WTC11 (cell line): ENCODE measurements at regions not wholly inside any gene's neighbourhood (a gene's known extent, or its start where the extent isn't known, plus 50 kb on each side); places are given as distances from the start of the nearest gene placed in this dataset.

Experiments used
- ARID4B ChIP-seq: sonication (generic); formaldehyde crosslinking; IDR thresholded peaks from 2 replicates; pipeline ENCODE4 v1.8.0; 2023; ENCODE audit warnings: missing genetic modification reagents, mild to moderate bottlenecking, borderline replicate concordance
- ATF1 ChIP-seq: sonication (generic); formaldehyde crosslinking; IDR thresholded peaks from 2 replicates; pipeline ENCODE4 v1.8.1; 2023; ENCODE audit warnings: mild to moderate bottlenecking, moderate library complexity, missing genetic modification reagents
- ATF3 ChIP-seq: sonication (generic); formaldehyde crosslinking; conservative IDR thresholded peaks from 2 replicates; pipeline ENCODE4 v1.8.1; 2022; ENCODE audit warnings: mild to moderate bottlenecking, missing genetic modification reagents
- EMX1 ChIP-seq: fragments of 250-450 bp; sonication (Bioruptor Pico); IDR thresholded peaks from 2 replicates; pipeline ENCODE4 v1.8.0; 2021; ENCODE audit warnings: mild to moderate bottlenecking
- ETV6 ChIP-seq: sonication (generic); formaldehyde crosslinking; IDR thresholded peaks from 2 replicates; pipeline ENCODE4 v1.8.1; 2022; ENCODE audit warnings: mild to moderate bottlenecking, missing genetic modification reagents
- FOXK1 ChIP-seq: sonication (generic); formaldehyde crosslinking; IDR thresholded peaks from 2 replicates; pipeline ENCODE4 v1.8.0; 2022; ENCODE audit warnings: mild to moderate bottlenecking, moderate library complexity, missing genetic modification reagents
- FOXP1 ChIP-seq: sonication (generic); formaldehyde crosslinking; IDR thresholded peaks from 2 replicates; pipeline ENCODE4 v1.8.0; 2022; ENCODE audit warnings: missing genetic modification reagents, mild to moderate bottlenecking, moderate library complexity, borderline replicate concordance
- FOXP4 ChIP-seq: sonication (generic); formaldehyde crosslinking; IDR thresholded peaks from 2 replicates; pipeline ENCODE4 v1.8.0; 2022; ENCODE audit warnings: mild to moderate bottlenecking, missing genetic modification reagents
- MAX ChIP-seq: sonication (generic); formaldehyde crosslinking; IDR thresholded peaks from 2 replicates; pipeline ENCODE4 v1.8.0; 2022; ENCODE audit warnings: mild to moderate bottlenecking, missing genetic modification reagents
- MYBL2 ChIP-seq: sonication (generic); formaldehyde crosslinking; IDR thresholded peaks from 2 replicates; pipeline ENCODE4 v1.8.1; 2023; ENCODE audit warnings: mild to moderate bottlenecking, moderate library complexity, missing genetic modification reagents
- NR2C2 ChIP-seq: sonication (generic); formaldehyde crosslinking; IDR thresholded peaks from 2 replicates; pipeline ENCODE4 v1.8.0; 2022; ENCODE audit warnings: mild to moderate bottlenecking, missing genetic modification reagents
- NR3C1 ChIP-seq: sonication (generic); formaldehyde crosslinking; conservative IDR thresholded peaks from 2 replicates; pipeline ENCODE4 v1.8.1; 2023; ENCODE audit warnings: low read depth, mild to moderate bottlenecking, missing genetic modification reagents
- SP1 ChIP-seq: sonication (generic); formaldehyde crosslinking; conservative IDR thresholded peaks from 2 replicates; pipeline ENCODE4 v1.8.1; 2022; ENCODE audit warnings: missing genetic modification reagents
- ZBTB43 ChIP-seq: sonication (generic); formaldehyde crosslinking; IDR thresholded peaks from 2 replicates; pipeline ENCODE4 v1.8.1; 2023; ENCODE audit warnings: mild to moderate bottlenecking, missing genetic modification reagents
- ZNF232 ChIP-seq: sonication (generic); formaldehyde crosslinking; IDR thresholded peaks from 2 replicates; pipeline ENCODE4 v1.8.0; 2022; ENCODE audit warnings: mild to moderate bottlenecking, missing genetic modification reagents
- ZNF416 ChIP-seq: fragments of 250-450 bp; sonication (Bioruptor Pico); IDR thresholded peaks from 2 replicates; pipeline ENCODE4 v1.9.0; 2021; ENCODE audit warnings: mild to moderate bottlenecking, inconsistent platforms
- ZNF425 ChIP-seq: fragments of 250-450 bp; sonication (Bioruptor Pico); conservative IDR thresholded peaks from 2 replicates; pipeline ENCODE4 v1.9.0; 2021; ENCODE audit warnings: mild to moderate bottlenecking
- ZNF671 ChIP-seq: fragments of 250-450 bp; sonication (Bioruptor Pico); IDR thresholded peaks from 2 replicates; pipeline ENCODE4 v1.8.0; 2021; ENCODE audit warnings: mild to moderate bottlenecking

GRCh38 chr1:201648907-201649721 is 110.2 kb downstream of the NAV1 start (continued):
- TF ChIP-seq MAX (CRISPR knock-in tag) (peak; percentile 37; the same call in 1 of the 2 replicates), ZNF671 (no peak), FOXP4 (CRISPR knock-in tag) (peak; percentile 41; the same call in 1 of the 2 replicates), SP1 (CRISPR knock-in tag) (peak; percentile 38; the same call in 1 of the 2 replicates), NR3C1 (CRISPR knock-in tag) (no peak), NR2C2 (CRISPR knock-in tag) (no peak), ZNF232 (CRISPR knock-in tag) (peak; percentile 32; the same call in 1 of the 2 replicates), ETV6 (CRISPR knock-in tag) (0 out of 2 replicates have a peak, but pooled peaks have one; percentile 49), ATF1 (peak; percentile 56; the same call in 1 of the 2 replicates), ZBTB43 (CRISPR knock-in tag) (no peak), EMX1 (no peak), FOXP1 (CRISPR knock-in tag) (0 out of 2 replicates have a peak, but pooled peaks have one; percentile 5), ATF3 (no peak), FOXK1 (CRISPR knock-in tag) (peak; percentile 33; the same call in 1 of the 2 replicates), ARID4B (CRISPR knock-in tag) (peak; percentile 82; the same call in 1 of the 2 replicates), MYBL2 (CRISPR knock-in tag) (peak; percentile 28; the same call in 1 of the 2 replicates), ZNF425 (no peak), ZNF416 (CRISPR knock-in tag) (no peak)
